COLO668 (cell line): ENCODE measurements at regions not wholly inside any gene's neighbourhood (a gene's known extent, or its start where the extent isn't known, plus 50 kb on each side); places are given as distances from the start of the nearest gene placed in this dataset.

Experiments
- DNase-seq: peaks from one replicate; lab custom pipeline; 2025; ENCODE audit not compliant: unreplicated experiment; lab: John Stamatoyannopoulos, UW

DNA sequence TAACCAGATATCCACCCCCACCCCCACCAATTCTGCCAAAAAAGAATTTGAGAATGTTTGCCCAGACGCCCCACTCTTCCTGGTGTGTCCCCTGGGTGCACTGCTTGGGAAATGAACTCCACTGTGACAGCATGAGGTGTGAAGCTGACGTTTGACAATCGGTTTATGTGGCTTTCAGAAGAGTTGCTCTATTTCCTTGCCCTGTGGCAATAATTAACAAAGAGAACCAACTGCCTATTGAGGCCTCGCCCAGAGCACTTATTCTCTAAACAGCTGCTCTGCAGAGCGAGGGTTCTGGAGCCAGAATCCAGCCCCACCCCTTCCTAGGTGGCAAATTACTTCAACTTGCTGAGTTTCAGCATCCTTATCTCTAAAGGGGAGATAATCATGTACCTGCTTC, 115.8 kb upstream of the SIX3 start:
- peak; percentile 13 for DNase-seq

DNA sequence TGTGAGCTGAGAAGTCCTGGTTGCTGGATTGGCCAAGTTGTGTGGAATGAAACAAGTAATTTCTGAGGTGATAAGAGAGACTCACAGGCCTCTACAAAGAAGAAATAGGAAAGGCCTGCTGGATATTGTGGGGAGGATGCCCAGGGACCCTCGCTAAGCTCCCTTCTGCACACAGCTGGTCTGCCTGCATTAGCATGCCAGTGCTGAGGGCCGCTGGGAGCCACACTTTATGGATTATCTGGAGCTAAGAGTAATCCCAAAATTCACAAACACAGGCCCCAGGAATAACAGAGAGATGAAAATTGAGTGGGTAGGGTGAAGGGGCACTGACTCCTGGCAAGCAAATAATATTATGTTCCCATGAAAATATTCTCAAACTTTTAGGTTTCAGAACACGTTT, 114.9 kb upstream of the SIX3 start:
- DNase-seq: no peak

DNA sequence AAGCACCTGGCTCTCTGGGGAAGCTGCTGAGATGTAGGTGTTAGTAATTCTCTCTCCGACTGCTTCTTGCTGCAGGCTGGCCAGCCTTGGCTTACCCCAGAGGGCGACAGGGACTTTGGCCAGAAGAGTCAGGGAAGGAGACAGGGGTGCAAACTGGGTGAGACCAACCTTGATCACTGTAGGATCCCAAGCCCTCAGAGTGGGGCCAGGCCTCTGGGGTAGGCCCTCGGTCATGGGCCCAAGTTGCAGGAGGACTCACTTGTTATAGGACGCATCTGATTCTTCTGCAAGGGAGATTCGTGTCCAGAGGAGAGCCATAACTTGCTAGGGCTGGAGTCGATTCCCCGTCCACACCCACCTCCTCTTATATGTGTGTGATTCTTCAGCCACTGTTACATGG, 111.7 kb upstream of the SIX3 start:
- no peak for DNase-seq

DNA sequence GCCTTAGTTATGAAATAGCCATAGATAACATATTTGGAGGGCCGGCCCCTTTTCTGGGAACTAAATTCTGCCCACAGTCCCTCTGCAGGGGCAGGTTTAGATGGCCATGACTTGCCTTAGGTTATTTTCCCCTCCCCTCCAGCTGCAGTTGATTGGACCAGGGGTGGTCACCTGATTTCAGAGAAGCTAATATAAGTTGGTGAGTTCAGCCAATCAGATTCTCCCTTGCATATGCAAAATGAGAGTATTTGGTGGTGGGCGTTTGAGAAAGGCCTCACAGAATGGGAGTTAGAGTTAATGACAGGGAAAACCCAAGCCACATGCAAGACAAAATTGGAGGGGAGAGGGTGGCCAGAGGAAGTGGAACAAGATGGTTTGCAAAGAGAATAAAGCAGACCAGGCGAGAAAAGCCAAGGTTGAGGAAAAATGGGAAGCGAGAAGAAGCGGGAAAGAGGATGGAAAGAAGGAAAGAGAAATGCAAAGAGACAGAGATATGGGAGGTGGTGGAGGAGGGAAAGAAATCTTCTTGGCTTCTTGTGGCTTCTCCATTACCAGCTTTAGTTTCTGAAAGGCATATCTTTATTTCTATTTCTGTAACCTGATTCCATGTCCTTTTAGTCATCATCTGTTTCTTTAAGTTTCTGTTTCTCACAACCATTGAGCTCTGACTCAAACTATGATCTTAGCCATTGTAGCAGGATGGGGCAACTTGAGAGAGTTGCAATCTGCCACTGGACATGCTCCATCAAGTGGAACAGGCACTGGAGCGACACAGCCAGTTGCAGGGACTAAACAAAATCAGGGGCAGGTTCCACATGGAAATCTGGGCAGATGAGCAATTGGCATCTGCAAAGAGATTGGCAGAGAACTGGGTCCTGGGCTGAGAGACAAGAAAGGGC, 108.1 kb upstream of the SIX3 start:
- DNase-seq: no peak

DNA sequence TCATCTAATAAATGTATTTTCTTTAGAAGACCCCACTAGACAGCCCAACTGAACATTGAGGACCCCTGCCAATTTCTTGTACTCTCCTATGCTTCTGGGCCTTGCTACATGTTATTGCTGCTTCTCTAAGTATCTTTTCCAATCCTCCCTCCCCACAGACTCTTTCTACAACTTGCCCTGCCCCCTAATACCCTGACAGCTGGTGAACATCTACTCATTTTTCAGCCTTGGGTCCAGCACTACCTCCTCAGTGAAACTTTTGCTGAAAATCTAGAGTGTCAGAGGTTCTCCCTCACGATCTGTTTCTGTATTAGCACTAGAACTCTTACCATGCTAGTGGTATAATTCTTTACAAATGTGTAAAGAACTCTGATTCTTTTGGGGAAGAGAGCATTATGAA, 106.8 kb upstream of the SIX3 start:
- DNase-seq: no peak

DNA sequence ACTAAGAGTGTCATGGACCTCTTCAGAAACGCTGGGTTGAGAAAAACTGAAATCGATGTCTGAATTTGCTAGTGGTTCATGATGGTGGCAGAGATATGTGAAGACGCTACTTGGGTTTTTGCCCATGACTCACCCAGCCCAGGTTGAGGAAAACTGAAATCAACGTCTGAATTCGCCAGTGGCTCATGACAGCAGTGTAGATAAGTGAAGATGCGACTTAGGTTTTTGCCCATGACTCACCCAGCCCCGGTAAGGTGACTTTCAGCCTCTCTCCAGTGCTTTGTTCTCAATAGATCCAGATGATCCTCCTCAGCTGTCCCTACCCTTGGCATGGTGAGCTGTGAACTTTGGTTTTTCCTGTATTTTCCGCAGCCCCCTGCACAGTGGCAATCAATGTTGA, 105.3 kb upstream of the SIX3 start:
- DNase-seq: no peak

- DNase-seq: no peak
Measured at GRCh38 chr2:44836916-44837315, 104.6 kb upstream of the SIX3 start.

DNA sequence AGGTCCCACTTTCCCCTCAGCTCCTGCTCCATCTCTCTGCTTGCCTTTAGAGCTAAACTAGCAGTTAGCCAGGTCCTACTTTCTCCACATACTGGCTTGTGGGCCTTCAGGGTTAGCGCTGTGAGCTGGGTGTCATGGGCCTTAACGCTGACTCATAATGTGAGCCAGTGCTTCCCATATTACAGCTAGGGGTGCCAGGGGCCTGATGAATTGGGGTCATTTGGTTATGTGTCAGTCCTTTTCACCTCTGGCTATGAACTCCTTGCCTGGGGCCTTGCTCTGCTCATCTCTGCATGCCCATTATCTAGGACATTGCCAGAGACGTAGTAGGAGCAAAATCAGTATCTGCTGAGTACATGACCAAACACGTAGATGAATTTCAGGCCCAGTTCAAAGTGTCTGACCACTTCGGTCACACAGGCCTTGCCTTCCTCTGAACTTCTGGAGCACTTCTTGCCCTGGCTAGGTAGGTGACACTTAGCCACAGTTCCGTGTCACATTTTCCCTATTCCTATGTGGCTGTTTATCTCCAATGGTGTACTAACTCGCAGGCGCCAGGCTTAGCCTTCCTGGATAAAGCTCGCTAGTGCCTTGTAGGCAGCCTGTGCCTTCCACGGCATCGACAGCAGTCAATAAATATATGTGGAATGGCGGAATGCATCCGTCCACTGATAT, 103.2 kb upstream of the SIX3 start:
- no peak for DNase-seq

- no peak for DNase-seq
Measured at GRCh38 chr2:44839370-44839769, 102.1 kb upstream of the SIX3 start.

- DNase-seq: no peak
Measured at GRCh38 chr2:44839771-44840502, 101.6 kb upstream of the SIX3 start.

GRCh38 chr2:44840503-44840850, 101.0 kb upstream of the SIX3 start:
- no peak for DNase-seq

- DNase-seq: no peak
Measured at GRCh38 chr2:44843086-44843485, 98.4 kb upstream of the SIX3 start.

- DNase-seq: no peak
Measured at GRCh38 chr2:44843641-44844310, 97.7 kb upstream of the SIX3 start.

DNA sequence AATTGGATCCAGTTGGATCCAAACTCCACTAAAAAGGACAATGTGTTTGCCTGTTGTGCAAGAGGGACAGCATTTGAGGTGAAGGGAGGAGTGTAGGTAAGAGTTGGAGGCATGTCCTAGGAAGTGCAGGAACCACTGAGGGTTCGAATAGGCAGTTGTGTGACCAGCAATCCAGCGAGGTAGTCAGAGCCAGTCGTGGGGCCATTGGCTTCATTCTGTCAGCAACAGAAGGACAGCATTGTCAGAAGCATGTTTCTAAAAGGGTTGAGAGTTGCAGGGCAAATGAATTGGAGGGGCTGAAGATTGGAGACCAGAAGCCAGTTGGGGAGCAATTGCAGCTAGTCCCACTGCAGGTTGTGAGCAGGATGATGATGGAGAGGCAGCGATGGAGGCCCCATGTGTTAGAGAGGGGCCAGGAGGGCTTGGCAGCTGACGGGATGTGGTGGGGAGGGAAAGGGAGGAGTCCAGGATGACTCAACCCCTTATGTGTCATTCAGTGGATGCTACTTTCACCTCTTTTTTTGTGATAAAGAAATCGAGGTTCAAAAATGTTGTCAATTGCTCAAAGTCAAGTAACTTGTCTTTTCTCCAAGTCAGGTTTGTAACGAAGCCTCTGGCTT, 96.7 kb upstream of the SIX3 start:
- no peak for DNase-seq

DNA sequence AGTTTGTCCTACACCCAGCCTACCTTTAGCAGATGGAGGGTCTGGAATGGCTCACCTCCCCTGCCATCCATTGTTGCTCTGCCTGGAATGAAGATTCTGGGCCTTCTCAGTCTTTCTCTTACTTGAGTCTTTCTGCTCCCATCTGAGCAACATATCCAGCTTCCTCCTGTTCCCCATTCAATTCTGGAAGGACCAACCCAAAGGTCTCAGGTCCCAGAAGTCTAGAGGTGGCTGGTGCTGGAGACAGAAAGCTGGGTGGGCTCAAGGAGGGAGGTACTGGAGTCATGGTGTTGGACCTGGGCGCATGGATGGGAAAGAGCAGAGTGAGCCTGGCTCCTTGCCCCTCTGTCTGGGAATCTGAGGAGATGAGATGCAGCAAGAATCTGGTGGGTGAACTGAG, 93.5 kb upstream of the SIX3 start:
- no peak for DNase-seq

- no peak for DNase-seq
Measured at GRCh38 chr2:44850016-44850415, 91.5 kb upstream of the SIX3 start.

DNA sequence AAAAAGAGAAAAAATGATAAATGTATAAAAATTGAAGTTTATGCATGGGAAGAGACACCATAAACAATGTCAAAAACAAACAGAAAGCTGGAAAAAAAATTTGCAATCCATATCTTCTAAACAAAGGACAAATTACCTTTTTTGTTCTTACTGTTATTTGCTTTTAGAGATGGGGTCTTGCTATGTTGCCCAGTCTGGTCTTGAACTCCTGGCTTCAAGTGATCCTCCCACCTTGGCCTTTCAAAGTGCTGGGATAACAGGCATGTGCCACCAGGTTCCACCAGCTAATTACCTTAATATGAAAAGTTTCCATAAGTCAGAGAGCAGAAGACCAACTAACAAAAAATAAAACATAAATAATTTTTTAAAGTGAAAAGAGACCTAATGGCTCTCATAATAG, 90.0 kb upstream of the SIX3 start:
- DNase-seq: no peak

GRCh38 chr2:44852594-44852993, 88.9 kb upstream of the SIX3 start:
- no peak for DNase-seq

DNA sequence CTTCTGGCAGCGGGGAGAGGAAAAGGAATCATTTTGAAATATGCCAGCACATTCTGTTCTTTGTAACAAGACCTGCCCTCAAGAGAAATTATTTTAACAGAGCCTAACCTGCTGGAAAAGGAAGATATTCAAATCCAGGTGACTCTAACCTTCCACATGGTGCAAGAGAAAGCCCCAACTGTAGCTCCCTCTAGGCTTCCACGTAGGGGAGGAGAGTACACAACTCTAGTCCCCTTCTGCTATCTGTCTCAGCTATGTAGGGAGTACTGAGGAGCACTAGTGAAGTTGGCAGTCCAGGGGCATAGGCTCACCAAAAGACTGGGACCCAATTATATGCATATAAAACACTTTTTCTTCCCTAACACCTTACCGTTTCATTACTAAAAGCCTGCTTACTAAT, 82.2 kb upstream of the SIX3 start:
- no peak for DNase-seq

GRCh38 chr2:44866152-44866551, 75.3 kb upstream of the SIX3 start:
- DNase-seq: no peak

GRCh38 chr2:44869761-44870160, 71.7 kb upstream of the SIX3 start:
- no peak for DNase-seq
